GM19240 (cell line): ENCODE measurements at regions not wholly inside any gene's neighbourhood (a gene's known extent, or its start where the extent isn't known, plus 50 kb on each side); places are given as distances from the start of the nearest gene placed in this dataset.

Source experiments
- DNase-seq: peaks from one replicate; pipeline ENCODE4 v3.0.0; 2011; ENCODE audit warnings: low spot score; ENCODE audit not compliant: insufficient read length

DNA sequence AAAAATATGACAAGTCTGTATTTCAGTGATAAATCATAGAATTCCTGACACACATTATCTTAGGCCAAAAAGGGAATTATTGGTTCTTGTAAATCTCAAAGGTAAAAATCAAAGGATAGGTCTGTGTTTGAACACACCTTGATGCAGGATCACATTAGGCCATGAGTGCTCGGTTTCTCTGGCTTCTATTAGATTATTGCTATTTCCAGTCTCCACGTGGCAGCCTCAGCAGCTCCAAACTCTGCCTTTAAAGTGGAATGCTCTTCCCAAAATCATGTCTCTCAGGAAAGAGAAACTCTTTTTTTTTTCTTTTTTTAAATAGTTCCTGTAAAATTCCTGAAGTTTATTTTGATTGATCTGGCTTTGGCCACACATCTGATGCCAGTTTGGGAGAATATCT, 105.6 kb upstream of the FRMD6 start:
- DNase-seq, result no peak

DNA sequence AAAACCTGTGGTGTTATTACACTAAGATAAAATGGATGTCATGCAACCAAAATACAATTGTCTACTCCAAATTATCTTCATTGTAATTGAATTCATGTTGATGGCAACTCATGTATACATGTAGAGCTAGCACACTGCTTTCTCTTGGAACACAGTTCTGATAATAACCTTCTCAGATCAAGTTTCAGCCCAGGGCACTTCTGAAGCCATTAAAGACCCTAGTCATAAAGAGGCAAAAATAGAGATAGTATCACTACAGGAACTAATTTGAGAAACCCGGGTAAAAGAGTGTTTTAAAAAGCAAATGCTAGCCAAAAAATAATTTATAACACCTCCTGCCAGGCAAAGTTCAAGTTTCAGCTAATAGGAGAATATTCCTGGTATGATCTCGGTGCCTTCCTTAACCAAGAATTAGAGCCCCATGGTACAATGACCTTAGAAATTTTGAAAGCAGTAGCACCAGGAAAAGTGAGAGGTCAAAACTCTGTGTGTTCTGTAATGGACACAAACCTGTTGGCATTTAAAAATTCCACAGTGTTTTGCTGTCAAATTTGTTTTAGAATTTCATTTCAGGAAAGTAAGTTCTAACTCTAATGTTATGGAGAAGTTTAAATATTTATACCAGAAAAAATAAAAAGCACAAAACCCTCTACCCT, 105.0 kb upstream of the FRMD6 start:
- DNase-seq, result no peak

DNA sequence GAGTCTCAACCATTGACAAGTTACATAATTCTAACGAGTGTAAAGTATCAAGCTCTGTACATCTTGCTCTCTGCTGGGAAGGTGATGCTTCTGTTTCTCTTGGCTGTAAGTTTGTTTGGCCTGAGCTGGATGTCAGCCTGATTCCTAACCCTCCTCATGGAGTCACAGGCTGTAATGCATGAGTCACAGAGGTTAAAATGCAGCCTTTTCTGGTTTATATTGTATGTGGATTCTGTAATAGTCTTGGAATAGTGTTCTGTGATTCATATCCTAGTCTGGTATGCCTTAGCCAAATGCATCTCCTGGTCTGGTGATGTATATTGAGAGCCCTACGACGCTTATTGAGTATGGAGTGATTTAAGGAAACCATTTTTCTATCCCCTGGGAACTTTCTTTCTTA, 104.5 kb upstream of the FRMD6 start:
- no peak for DNase-seq

DNA sequence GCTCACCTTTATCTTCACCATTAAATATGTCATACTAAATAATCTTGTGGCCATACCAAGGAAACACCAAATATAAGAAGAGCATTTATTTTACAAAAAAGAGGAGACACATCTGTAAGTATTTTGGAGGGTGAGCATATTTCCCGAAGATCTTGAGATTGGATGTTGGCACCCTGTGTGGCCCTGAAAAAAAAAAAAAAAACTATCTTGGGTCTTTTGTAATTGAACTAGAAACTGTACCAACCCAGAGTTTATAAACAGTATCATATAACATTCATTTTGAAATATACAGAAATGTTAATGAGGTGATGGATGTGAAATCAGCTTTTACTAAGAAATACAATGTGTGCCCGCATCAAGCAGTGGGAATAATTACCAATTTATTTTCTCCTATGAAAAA, 104.0 kb upstream of the FRMD6 start:
- DNase-seq, result no peak

DNA sequence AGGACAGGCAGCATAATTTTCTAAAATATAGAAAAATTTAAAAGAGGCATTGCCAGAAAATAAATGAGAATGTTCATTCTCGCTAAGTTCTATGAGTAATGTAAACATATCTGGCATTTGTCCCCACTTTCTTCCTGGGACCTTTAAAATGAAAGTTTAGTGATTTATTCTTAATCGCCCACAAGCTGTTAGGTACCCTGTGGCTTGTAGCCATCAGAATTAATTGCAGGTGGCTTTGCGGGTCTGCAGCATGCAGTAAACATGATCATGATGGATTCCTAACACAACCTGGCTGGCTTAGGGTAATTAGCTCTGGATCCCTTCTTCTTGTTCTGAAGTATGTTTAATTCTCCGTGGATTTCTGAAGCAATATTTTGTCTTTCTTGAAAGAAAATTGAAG, 103.5 kb upstream of the FRMD6 start:
- no peak for DNase-seq

DNA sequence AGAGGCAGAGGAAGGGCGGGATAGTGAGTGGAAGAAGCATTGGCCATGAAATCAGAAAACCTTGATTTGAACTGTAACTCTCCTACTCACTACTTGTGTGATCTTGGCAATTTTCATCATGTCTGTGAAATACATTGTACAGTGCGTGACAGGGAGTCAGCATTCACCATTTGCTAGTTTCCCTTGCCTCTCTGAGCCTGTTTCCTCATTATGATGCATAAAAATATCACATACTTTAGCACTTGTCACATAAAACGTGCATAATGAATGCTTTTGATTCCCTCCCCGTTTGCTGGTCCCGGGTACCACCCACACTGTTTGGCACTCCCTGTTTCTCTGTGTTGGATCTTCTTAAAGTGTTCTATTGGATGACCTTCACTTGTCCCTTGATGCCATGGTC, 101.1 kb upstream of the FRMD6 start:
- DNase-seq, result no peak

DNA sequence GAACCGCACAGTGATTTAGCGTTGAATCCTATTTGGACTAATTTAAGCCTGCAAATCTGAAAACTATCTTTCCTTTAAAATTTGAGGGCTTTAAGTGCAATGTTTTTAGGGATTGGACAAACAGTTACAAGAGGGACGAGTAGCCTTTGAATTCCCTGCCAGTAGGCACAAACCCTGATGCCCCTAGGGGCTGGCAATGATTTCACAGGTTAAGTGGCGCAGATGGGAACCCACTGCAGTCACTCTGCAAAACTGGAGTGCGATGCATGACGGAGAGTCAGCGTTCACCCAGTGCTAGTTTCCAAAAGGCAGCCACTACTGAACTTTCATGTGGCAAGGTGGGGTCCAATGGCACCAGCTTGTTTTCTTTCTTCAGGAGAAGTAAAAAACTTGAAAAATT, 99.4 kb upstream of the FRMD6 start:
- no peak for DNase-seq

DNA sequence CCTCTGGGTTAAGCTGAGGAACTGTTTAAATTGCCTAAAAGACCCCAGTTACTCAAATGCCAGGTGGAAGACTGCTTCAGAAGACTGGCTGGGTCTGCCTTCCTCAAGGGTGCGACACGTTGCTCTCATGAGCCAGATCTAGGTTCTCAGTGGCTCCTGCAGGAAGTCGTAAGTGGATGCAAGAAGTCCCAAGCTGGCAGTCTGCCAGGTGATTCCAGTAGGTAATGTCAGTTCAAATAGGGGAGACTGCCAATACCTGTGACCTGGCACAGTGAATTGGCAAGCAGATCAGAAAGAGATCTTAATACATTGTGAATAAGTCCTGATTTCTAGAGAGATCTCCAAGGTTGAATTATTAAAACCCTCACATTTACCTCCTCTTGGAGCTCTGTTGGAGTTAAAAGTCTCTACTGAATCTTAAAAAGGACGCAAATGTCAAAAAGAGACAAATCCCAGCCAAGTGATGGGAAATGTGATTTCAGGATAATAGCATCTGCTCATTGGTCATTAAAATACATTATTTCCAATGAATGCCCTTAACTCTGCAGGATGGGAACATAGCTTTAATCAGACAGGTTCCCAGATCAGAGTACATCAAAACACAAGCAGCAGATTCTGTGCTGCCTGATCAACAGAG, 98.8 kb upstream of the FRMD6 start:
- no peak for DNase-seq

DNA sequence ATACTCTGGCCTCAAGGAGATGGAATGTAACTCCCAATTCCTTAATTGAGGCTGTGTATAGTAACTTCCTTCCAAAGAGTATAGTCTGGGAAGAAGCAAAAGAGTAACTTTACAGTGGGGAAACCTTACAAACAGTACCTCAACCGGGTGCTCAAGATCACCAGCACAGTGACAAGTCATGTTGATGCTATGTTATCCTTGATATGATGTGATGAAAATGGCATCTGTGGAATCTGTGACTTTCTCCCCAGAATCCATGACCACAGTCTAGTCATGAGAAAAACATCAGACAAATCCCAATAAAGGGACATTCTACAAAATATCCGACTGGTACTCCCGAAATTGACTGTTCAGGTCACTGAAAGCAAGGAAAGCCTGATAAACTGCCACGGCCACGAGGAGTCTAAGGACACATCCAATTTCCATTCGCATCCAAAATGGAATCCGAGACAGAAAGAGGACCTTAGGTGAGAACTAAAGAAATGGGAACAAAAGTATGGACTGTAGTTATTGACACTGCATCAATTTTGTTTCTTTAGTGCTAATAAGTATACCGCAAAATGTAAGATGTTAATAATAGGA, 97.3 kb upstream of the FRMD6 start:
- DNase-seq, result no peak

DNA sequence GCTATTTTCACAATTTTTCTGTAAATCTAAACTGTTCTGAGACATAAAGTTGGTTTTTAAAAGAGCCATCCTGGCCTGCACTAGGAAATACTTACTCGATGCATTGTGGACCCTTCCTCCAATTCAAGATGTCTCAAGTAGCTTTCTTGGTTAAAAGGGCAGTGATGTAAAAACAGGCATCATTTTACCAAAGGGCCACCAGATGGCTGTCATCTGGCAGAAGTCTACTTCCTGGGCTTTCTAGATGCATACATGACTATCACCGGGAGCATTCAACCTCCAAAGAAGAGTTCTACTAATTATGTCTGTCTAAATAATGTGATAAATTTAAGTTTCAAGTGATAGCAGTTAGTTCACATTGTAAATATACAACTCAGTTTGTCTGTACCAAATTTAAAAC, 96.8 kb upstream of the FRMD6 start:
- no peak for DNase-seq

DNA sequence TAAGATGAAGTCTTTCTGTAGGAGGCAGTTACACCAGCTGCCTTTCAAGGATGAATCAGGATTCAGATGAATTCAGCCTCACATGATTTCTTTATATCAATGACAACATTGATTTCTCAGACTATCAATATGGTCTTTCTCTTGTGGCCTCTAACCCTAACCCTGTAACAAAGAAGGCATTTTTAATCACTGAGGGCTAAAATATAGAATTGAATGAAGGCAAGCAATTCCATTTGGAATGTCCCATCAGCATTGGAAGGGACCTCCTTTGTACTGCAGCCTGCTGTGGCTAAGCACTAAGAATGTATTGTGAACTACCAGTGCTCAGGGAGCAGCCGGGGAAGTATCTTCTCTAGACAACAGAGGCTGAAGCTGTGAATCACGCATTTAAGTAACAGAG, 90.6 kb upstream of the FRMD6 start:
- DNase-seq, result no peak

DNA sequence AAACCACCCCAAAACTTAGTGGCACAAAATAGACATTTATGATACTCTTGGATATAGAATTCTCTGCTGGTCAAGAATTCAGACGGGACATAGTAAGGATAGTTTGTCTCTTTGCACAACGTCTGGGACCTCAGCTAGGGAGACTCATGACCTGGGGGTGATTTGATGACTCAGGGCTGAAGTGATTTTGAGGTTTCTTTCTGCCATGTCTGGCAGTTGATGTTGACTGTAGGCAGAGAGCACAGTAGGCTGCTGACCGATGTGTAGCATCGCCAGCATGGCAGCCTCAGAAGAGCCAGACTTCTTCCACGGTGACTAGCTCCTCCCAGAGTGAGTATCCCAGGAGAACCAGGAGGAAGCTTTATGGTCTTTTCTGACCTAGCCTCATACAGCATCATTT, 88.9 kb upstream of the FRMD6 start:
- DNase-seq, result no peak

DNA sequence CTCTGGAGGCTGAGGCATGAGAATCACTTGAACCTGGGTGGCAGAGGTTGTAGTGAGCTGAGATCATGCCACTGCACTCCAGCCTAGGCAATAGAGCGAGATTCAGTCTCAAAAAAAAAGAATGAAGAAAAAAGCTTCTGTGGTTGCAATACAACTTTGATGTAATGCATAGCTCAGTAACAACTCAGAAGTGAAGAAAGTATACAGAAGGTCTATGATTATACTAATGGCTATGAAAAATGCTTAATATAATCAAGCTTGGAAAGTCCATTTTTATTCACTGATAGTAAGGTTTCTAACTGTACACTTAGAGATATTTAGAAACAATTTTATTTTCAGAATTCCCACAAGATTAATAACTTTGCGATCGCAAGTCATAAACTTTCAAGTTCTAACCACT, 88.2 kb upstream of the FRMD6 start:
- no peak for DNase-seq

DNA sequence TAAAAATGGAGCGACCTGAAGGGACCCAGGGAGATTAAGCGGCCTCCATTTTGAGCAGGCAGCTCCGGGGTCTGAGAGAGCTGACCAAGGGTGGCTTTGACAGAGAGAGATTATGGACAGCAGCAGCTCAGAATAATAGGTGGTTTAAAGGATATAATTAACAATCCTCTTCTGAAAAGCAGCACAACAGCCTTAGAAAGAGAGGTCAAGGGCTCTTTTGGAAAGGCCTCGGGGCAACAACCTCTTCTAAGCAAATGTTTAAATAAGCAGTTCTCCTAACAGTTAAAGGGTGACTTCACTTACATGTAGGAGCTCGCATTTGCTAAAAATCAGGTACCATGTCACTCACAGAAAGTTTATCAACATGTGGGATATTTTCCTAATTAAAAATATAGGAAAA, 87.2 kb upstream of the FRMD6 start:
- DNase-seq, result no peak

DNA sequence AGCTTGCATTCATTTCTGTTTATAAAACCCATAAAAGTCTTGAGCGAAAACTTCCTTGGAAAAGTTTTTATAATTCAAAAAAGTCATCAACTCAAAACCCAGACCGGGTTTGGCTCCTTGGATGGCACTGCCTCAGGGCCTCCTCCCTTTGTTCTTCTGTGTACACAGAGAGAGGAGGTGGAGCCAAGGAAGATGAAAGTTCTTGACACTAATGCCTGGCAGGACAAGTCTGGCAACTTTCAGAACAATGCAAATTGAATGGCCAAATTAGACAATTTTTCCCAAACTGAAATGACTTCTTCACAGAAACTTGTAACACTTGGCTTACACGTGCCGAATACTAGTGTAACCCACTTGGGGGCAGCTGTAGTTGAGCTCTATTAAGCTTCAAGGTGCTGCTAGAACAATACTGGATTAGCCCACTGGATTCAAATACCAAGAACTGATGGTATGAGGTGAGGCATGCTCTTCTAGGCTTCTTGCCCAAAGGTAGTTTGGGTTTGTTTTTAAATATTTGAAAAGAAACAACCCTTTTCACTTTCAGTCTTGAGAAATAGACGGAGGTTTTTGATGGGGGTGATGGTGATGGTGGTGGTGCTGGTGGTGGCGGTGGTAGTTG, 86.6 kb upstream of the FRMD6 start:
- no peak for DNase-seq

DNA sequence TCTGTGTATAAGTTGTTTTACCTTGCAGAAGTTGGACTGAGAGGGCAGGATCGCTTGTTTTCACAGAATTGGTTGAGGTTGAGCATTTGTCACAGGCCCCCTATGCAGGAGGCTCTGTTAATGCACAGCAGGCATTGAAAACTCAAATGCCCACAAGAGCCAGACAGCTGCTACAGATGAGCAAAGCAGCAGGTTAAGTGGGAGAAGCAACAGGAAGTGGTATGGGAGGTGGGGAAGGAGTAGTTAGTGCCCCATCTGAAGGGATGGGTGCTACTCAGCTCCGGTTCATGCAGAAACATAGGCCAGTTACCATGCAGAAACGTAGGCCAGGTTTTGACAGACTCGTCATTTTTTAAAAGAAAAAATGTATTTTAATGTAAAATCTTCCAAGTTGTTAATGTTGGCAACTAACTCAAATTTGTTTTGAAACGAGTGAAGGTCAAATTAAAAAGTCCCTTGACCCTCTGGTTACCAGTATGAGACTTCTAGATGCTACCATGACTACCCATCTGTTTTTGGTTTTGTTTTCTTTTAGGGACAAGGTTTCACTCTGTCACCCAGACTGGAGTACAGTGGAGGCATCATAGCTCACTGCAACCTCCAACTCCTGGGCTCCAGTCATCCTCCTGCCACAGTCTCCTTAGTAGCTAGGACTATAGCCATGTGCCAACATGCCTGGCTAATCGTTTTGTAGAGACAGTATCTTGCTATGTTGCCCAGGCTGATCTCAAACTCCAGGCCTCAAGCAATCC, 84.7 kb upstream of the FRMD6 start:
- DNase-seq, result no peak

DNA sequence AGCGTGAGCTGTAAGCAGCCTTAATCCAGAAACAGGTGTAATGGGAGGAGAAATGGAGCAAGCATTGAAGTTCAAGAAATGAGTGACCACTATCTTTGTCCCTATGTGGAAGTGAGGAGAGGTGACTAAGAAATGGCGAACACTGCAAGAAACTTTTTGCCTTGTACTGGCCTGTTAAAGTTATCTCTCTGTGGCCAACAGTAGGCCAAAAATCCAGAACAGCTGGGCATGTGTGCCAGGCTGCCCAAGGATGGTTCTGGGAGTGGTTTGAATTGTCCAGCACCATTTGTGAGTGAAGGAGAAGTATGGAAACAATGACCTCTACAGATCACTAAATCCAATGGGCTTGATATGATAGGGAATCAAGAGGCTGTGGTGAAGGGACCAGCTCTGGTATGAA, 83.3 kb upstream of the FRMD6 start:
- no peak for DNase-seq

DNA sequence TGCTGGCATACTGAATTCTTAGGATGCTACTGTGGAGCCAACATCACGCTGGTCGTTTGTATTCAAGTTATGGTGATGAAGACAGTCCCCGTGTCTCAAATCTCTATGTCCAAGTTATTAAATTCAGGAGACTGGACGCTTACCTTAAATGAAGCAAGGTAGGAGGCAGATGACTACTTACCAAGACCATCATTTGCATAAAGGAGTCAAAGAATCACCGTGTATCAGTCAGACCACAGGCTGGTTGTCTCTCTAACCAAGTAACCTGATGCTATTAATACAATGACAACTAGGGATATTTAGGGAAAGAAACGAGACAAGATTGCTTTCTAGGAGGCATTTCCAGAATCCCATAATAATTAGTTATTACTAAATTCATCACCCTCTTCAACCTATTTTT, 78.1 kb upstream of the FRMD6 start:
- DNase-seq, result no peak

DNA sequence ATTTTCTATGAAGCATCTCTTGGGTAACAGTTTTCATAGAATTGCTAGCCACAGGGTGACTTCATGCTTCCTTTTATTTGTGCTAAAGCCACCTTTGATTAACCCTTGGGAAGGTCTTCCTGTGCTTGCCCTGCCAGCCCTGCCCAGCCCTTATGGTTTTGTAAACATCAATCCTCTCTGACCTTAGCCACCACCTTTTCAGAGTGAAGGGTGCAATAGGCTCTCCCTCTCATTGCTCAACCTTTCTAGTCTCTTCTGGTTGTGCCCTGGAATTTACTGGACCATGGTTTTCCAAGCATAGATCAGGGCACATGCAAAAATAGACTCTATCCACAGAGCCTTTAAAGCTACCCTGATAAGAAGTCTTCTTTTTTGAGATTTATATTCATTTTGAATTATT, 77.7 kb upstream of the FRMD6 start:
- DNase-seq, result no peak

DNA sequence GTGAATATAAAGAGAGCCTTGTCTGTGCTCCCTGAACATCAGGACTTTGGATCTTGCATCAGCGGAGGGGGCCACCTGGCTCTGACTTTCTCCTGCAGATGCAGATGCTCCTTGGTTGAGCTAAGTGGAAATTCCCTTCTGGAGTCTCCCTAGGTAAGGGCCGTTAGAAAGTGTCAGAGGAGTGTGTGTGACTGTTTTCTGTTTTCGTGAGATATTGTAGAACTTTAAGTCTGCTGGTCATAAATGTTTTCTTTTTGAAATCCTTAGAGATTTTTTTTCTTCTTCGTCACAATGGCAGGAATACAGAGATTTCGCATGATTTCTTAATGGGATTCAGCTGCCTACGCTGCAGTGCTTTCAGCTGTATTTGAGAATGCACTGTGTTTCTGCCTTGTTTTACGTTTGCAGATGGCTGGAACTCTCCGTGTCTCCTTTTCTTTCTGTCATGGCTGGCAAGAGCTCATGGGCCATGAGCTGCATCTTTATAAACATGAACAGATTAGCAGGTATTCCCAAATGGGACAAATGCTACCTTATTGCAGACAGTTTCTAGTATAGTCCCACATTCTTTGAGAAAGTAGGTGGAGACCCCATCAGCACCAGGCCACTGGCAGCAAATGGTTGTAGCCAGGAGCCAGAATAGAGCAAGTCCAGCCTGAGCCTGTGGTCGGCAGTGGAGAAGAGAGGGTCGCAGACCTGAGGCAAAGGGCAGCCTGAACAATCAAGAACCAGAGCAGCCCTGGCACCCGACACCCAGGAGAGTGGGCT, 76.2 kb upstream of the FRMD6 start:
- no peak for DNase-seq

DNA sequence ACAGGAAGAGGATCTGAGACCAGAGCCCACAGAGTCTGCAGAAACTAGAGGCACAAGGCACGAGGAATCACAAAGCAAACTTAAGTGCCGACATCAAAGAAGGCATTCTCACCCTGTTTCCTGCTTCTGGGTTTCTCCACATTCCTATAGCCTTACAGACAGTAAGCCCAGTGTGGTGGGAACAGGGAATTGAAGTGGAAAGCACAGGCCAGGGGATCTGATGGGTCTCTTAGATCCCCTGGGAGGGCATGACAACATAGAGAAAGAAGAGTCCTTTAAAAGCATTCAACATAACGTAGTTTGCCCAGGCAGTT, 75.6 kb upstream of the FRMD6 start:
- DNase-seq, result no peak

DNA sequence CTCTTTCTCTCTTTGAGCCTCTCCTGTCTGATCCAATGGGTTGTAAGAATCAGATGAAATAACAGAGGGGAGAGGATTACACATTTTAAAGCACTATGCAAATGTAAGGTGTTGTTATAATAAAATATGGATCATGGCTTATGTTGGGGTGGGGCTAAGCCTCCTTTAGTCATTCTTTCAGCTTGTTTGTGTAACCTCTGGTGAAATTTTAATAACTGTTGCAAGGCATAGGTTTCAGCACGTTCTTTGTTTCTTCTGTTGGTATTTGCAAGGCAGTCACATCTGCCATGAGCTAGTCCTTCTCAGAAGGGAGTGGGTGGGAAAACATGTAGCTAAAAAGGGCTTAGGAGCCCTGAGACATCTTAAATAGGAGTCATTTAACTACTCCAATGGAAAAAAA, 74.8 kb upstream of the FRMD6 start:
- no peak for DNase-seq
